Fibroblast of villous mesenchyme (primary cell): ENCODE measurements at regions not wholly inside any gene's neighbourhood (a gene's known extent, or its start where the extent isn't known, plus 50 kb on each side); places are given as distances from the start of the nearest gene placed in this dataset.
"Not testable (repeated sequence)": the region's sequence is repeated elsewhere in the genome, so short reads cannot be mapped to it uniquely, and the experiment has no call there.

Experiments used
- DNase-seq: peaks from one replicate; pipeline ENCODE4 v3.0.0-alpha.2; 2010; ENCODE audit warnings: low read depth
- H3K4me3 ChIP-seq: 2 replicates; pipeline ENCODE4 v1.5.1; 2011; ENCODE audit warnings: low read depth, mild to moderate bottlenecking, low read length
- TF ChIP-seq, protein P1 (sequence below): IDR thresholded peaks from 2 replicates; pipeline ENCODE4 v1.5.1; 2012; ENCODE audit warnings: low read depth, mild to moderate bottlenecking, low read length; ENCODE audit not compliant: insufficient read depth

DNA sequence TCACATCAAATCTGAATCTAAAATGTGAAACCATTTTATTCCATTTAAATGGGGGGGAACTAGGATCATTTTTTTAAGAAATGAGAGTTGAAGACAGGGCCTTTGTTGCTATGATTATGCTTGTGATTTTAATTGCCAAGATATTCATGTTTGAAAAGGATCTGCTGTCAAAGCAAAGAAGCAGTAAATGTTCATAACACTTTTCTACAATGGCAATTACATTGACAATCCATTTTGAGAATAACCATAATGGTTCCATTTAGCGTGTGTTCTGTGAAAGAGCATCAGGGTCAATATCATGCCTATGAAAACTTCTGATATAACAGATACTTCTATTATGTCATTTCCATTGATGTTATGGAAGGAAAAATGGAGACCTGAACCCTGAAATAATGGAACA lies 745.8 kb upstream of the SGO1 start:
- TF ChIP-seq, protein P1, sequence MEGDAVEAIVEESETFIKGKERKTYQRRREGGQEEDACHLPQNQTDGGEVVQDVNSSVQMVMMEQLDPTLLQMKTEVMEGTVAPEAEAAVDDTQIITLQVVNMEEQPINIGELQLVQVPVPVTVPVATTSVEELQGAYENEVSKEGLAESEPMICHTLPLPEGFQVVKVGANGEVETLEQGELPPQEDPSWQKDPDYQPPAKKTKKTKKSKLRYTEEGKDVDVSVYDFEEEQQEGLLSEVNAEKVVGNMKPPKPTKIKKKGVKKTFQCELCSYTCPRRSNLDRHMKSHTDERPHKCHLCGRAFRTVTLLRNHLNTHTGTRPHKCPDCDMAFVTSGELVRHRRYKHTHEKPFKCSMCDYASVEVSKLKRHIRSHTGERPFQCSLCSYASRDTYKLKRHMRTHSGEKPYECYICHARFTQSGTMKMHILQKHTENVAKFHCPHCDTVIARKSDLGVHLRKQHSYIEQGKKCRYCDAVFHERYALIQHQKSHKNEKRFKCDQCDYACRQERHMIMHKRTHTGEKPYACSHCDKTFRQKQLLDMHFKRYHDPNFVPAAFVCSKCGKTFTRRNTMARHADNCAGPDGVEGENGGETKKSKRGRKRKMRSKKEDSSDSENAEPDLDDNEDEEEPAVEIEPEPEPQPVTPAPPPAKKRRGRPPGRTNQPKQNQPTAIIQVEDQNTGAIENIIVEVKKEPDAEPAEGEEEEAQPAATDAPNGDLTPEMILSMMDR = no peak
- no peak for DNase-seq
- H3K4me3 ChIP-seq = no peak overlapping the region

DNA sequence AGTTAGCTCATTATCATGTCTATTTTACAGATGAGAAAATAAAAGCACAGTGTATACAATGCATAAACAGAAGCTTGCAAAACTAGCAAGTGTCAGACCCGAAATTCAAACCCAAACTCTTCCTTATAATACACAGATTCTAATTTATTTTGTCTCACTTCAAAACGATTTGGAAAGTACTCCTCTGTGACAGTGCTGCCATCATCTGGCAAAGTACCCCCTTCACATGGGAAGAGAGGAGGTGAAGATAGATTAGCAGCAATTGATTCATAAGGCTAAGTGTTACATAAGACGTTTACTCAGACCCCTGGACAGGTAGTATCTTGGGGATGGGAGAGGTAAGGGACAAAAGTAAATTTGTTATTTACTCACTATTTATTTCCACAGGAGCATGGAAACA lies 744.0 kb upstream of the SGO1 start:
- peak; percentile 9 for DNase-seq
- TF ChIP-seq, protein P1 = peak; percentile 42
- H3K4me3 ChIP-seq = no peak overlapping the region

DNA sequence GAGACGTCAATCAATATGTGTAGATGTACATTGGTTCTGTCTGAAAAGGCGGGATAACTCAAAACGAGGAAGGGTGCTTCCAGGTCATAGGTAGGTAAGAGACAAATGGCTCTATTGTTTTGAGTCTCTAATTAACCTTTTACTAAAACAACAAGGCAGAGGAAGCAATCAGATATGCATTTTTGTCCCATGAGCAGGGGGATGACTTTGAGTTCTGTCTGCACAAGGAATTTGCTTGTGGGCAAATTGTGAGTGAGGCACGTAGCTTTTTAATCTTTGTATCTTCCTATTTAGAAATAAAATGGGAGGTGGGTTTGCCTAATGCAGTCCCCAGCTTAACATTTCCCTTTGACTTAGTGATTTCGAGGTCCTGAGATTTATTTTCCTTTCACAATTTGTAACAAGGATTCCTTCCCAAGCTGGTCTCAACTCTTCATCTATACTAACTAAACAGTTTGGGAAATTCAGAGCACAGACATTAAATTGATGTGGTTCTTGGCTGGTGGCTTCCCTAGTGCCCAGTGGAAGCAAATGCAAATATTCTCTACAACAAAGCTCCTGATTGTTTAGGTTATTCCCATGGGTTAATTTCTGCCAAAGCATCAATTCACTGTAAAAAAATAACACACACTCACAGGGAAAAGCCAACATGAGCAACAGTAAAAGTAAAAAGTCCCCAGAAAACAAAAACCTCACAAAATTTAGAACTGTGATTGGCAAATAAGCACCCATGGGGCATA lies 738.8 kb upstream of the SGO1 start:
- DNase-seq = no peak
- H3K4me3 ChIP-seq = no peak overlapping the region
- TF ChIP-seq, protein P1 = no peak

DNA sequence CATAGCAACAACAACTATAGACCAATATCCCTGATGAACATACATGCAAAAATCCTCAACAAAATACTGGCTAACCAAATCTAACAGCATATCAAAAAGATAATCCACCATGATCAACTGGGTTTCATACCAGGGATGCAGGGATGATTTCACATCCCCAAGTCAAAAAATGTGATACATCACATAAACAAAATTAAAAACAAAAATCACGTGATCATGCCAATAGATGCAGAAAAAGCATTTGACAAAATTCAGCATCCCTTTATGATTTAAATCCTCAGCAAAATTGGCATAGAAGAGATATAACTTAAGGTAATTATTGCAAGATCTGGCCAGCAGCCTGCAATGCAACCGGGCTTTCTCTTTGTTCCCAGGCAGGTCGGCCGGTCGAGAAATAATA lies 735.1 kb upstream of the SGO1 start:
- not testable (repeated sequence) for DNase-seq

DNA sequence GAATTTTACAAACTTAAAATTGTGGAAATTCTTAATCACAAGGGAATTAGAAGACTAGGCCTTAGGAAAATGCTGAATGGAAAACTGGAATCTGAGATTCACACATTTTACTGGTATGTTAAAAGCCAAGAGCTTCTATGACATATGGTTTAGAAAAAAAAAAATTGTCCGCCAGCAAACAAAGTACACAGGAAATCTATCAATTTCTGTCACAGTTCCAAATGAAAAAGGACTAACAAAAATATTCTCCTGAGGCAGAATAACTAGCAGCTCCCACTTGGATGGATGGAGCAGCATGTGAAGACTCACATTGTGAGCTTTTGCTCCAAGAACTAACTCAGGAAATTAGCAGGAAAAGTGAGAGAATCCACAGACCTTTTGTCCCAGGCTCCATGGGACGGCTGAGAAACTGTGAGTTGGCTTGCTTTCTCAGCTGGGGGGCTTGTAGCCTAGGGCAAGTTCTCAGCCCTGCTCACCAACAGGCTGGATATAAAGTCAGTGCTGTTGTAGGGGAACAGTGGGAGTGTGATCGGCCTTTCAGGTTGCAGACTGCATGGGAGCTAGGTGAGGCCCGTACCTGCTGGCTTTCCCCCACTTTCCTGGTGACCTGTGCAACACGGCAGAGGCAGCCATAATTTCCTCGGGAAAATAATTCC lies 731.1 kb upstream of the SGO1 start:
- no peak for DNase-seq
- TF ChIP-seq, protein P1 = no peak
- H3K4me3 ChIP-seq = no peak overlapping the region

More for the DNA sequence above, 735.1 kb upstream of the SGO1 start:
- not testable (repeated sequence) for H3K4me3 ChIP-seq

DNA sequence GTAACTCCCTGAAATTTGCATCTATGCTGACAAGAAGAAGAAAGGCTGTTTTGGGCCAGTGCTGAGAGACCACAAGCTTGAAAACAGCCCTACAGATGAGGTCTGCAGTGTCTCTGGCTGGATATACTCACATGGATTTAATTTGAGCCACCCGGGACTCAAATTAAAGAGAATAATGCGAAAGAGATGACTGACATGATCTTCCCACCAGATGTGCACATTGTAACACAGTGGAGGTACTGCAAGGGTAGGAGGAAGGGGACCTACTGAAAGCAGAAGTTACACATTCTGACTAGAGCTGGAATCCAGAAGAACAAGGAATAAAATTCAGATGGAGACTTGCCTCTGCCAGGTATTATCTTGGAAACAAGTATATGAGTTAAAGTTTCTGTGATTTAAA lies 728.3 kb upstream of the SGO1 start:
- DNase-seq = no peak
- H3K4me3 ChIP-seq = no peak overlapping the region
- TF ChIP-seq, protein P1 = no peak

DNA sequence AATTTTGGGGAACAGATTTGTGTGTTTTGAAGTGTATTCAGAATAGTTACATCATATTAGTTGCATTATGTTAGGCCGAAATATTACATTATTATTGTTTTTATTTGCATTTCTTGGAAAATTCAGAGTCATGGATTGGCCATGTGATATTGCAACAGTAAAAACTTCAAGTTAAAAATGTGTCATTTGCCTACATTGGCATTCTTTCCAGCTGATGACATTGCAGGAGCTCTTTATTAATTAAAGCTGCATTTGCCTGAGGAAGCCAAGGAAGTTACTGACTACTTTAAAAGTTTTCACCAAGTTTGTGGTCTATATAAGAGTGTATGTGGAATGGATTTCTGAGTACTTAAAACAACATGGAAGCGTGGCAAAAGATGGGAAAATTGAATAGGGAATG lies 726.4 kb upstream of the SGO1 start:
- TF ChIP-seq, protein P1 = no peak
- no peak for DNase-seq
- no peak overlapping the region for H3K4me3 ChIP-seq
